ENCODE measurements at regions not wholly inside any gene's neighbourhood (a gene's known extent, or its start where the extent isn't known, plus 50 kb on each side); places are given as distances from the start of the nearest gene placed in this dataset.

DNA sequence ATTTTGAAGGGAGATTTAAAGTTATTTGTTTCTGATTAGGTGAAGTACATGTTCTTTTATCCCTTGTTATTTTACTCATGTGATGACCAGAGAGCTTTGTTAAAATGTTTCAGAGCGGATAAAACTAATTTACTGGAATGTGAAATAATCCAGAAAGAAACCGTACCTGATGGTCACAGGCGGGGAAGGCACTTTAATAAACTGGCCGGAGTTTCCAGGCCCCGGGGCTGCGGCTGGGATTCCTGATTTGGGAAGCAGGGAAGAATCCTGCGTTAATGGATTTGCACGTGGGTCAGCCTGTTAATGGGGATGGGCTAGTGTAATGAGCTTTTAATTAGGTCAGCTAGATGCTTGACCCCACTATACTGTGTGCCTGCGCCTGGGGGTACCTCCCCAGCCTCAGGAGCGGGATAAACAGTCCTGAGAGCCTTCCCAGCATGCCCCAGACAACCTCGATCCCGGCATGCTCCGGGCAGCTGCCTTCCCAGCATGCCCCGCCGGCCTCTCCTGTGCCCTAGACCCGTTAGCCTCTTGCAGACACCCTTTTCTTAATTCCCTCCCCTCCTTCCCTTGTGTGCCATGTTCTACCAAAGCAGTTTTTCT lies 208.6 kb upstream of the CDKN3 start:
- no peaks in the 10 kb centered on the region for H3K27me3 Mint-ChIP-seq
- H3K4me1 Mint-ChIP-seq (ENCODE audit: low read depth), result no peaks in the 10 kb centered on the region
- H3K9me3 Mint-ChIP-seq, result no peaks in the 10 kb centered on the region
- no peaks in the 10 kb centered on the region for H3K36me3 Mint-ChIP-seq (ENCODE audit: low read depth)
- H3K27ac Mint-ChIP-seq, result no peak overlapping the region
- H3K4me3 Mint-ChIP-seq, result no peak overlapping the region

DNA sequence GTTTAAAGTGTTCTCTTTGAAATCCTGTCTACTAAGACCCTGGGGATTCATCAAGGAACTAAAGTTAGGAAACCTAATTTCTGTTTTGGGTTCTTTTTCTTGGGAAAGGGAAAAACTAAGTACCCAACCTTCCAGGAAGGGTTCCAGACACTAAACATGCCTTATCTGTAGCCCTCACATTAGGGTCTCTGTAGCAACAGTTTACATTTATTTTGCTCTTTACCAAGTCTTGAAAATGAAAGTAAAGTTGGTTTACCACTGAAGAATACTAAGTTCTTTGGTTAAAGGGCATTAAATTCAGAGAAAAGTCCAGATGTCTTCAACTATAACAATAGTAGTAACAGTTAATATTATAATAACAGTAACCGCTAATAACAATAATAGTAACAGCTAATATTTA lies 207.5 kb upstream of the CDKN3 start:
- H3K4me1 Mint-ChIP-seq (ENCODE audit: low read depth), result no peaks in the 10 kb centered on the region
- no peaks in the 10 kb centered on the region for H3K36me3 Mint-ChIP-seq (ENCODE audit: low read depth)
- no peaks in the 10 kb centered on the region for H3K9me3 Mint-ChIP-seq
- no peak overlapping the region for H3K27ac Mint-ChIP-seq
- no peak overlapping the region for H3K4me3 Mint-ChIP-seq
- no peaks in the 10 kb centered on the region for H3K27me3 Mint-ChIP-seq

DNA sequence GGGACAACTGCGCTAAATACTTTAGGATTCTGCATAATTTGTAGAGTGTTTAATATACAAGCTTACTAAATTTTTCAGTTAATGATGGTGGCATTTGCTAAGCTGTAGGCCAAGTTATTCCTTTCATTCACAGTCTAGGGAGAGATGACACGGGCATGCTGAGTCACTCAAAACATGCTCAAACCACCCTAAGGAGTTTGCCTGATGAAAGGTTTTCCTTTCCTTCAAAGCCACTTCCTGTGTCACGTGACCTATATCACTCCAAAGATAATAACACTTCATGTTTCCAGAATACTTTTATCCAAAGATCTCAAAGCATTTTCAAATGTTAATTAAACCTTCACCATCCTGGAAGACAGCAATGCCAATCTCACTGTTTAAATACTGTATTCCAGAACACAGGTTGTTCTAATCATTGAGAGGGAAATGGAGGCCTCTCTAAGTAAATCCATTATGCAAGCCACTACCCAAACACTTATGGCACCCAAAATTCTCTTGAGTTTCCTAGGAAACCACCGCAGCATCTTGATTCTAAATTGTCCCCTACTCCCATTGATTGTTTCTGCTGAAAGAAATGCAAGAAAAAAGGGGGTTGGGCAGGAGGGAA lies 207.0 kb upstream of the CDKN3 start:
- H3K9me3 Mint-ChIP-seq, result no peaks in the 10 kb centered on the region
- no peaks in the 10 kb centered on the region for H3K36me3 Mint-ChIP-seq (ENCODE audit: low read depth)
- H3K4me3 Mint-ChIP-seq, result no peak overlapping the region
- H3K4me1 Mint-ChIP-seq (ENCODE audit: low read depth), result no peaks in the 10 kb centered on the region
- no peak overlapping the region for H3K27ac Mint-ChIP-seq
- no peaks in the 10 kb centered on the region for H3K27me3 Mint-ChIP-seq

DNA sequence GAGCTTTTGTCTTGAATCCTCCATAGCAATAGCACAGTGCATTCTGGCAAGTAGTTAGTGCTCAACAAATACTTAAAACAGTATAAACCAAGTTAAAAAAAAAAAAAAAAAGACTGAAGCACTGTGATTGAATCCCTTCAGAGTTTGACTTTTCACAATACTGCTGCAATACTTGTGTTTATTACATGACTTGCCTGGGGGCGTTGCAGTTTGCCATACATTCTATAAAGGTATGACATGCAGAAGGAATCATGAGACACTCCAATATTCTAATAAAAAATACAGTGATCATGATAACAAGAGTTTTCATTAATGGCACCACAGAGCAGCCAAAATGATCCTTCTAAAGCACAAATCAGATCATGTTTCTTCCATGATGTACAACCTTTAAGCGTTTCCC lies 205.0 kb upstream of the CDKN3 start:
- Mint-ChIP-seq H3K36me3 (ENCODE audit: low read depth) (no peaks in the 10 kb centered on the region), H3K27ac (no peak overlapping the region), H3K27me3 (no peaks in the 10 kb centered on the region), H3K4me3 (no peak overlapping the region), H3K9me3 (no peaks in the 10 kb centered on the region), H3K4me1 (ENCODE audit: low read depth) (no peaks in the 10 kb centered on the region)

DNA sequence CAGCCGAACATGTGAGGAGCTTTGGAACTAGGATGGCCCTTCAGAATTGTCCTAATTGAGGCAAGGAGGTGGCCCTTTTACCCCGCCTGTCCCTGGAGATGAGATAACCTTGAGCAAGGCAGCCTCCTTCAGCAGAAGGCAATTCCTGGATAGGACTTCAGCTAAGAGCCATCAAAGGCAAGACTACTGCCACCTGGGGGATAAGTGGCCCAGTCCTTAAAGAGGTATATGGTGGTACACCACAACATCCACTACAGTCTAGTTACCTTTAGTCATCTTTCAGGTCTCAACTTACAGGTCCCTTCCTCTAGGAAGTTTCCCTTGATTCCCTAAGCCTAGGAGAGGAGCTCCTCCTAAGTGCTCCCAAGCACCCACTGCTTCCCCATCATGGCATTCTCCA lies 204.2 kb upstream of the CDKN3 start:
- no peak overlapping the region for H3K27ac Mint-ChIP-seq
- H3K4me1 Mint-ChIP-seq (ENCODE audit: low read depth), result no peaks in the 10 kb centered on the region
- no peak overlapping the region for H3K4me3 Mint-ChIP-seq
- H3K36me3 Mint-ChIP-seq (ENCODE audit: low read depth), result no peaks in the 10 kb centered on the region
- no peaks in the 10 kb centered on the region for H3K27me3 Mint-ChIP-seq
- no peaks in the 10 kb centered on the region for H3K9me3 Mint-ChIP-seq

DNA sequence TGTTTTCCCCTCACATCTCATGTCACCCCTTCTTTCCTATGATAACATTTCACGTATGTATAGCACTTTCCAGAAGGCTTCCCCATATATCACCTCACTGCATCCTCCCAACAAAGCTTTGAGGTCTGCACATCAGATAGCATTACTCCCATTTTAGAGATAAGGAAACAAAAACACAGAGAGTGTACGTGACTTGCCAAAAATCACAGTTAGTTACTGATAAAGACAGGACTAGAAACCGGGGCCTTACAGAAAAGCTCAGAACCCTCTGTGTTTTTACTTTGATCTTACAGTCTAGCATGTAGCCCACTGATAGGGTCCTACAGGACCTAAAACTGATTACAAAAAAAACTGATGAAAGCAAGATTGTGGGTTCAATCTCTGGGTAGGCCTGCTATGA lies 202.9 kb upstream of the CDKN3 start:
- Mint-ChIP-seq H3K27ac (no peak overlapping the region), H3K4me3 (no peak overlapping the region), H3K9me3 (no peaks in the 10 kb centered on the region), H3K27me3 (no peaks in the 10 kb centered on the region), H3K4me1 (ENCODE audit: low read depth) (no peaks in the 10 kb centered on the region), H3K36me3 (ENCODE audit: low read depth) (no peaks in the 10 kb centered on the region)

DNA sequence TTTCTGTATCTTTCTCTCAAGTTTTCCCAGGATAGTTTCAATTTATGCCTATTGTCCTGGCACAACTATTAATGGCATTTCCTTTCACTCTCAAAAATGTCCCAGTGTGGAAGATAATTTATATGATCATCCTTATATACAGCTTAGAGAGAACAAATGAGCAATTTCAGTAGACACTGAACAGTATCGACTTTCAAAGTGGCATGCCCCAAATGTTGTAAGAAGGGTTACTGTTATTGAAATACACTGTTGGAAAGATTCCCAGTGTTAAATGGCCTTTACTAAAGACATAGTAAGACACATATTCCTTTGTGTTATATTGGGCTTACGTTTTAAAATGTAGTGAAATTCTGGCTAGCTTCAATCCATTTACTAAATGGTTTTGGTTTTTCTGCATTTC lies 202.3 kb upstream of the CDKN3 start:
- H3K4me3 Mint-ChIP-seq, result no peak overlapping the region
- no peaks in the 10 kb centered on the region for H3K27me3 Mint-ChIP-seq
- H3K4me1 Mint-ChIP-seq (ENCODE audit: low read depth), result no peaks in the 10 kb centered on the region
- H3K9me3 Mint-ChIP-seq, result no peaks in the 10 kb centered on the region
- no peaks in the 10 kb centered on the region for H3K36me3 Mint-ChIP-seq (ENCODE audit: low read depth)
- no peak overlapping the region for H3K27ac Mint-ChIP-seq

DNA sequence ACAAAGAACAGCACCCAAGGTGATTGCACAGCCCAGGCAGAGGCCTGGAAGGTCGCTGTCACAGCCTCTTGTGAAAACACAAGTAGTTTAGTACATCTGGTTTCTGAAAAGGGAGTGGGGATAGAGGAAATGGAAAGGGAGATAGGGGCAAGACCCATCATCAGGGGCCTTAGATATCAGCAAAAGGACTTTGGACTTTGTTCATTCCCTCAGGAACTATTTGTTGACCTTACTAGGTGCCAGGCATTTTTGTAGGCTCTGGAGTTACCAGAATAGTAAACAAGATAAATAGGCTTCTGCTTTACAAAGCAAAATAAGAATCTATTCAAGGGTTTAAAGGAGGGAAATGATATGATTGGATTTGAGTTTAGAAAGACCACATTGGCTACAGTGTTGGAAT lies 199.4 kb upstream of the CDKN3 start:
- peaks cover 3% of the 10 kb centered on the region for H3K9me3 Mint-ChIP-seq
- no peaks in the 10 kb centered on the region for H3K27me3 Mint-ChIP-seq
- H3K36me3 Mint-ChIP-seq (ENCODE audit: low read depth), result no peaks in the 10 kb centered on the region
- H3K27ac Mint-ChIP-seq, result no peak overlapping the region
- H3K4me3 Mint-ChIP-seq, result no peak overlapping the region
- H3K4me1 Mint-ChIP-seq (ENCODE audit: low read depth), result no peaks in the 10 kb centered on the region

DNA sequence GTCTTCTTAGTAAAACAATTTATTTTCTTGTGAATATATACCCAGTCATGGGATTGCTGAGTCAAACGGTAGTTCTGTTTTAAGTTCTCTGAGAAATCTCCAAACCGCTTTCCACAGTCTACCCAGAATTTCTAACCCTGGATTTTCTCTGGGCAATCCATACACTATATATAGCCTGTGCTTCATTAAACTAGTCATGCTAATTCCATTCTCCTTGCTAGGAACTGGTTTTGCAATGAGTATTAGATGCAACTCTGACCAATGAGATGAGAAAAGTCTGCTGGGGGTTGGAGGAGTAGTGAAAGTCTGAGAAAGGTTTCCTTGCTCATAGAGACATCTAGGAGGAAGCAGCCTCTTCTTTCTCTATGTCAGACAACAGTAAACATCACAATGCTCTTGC lies 196.1 kb upstream of the CDKN3 start:
- Mint-ChIP-seq H3K36me3 (ENCODE audit: low read depth) (no peaks in the 10 kb centered on the region), H3K4me3 (no peak overlapping the region), H3K4me1 (ENCODE audit: low read depth) (no peaks in the 10 kb centered on the region), H3K27me3 (peaks cover 3% of the 10 kb centered on the region), H3K9me3 (peaks cover 3% of the 10 kb centered on the region), H3K27ac (no peak overlapping the region)

DNA sequence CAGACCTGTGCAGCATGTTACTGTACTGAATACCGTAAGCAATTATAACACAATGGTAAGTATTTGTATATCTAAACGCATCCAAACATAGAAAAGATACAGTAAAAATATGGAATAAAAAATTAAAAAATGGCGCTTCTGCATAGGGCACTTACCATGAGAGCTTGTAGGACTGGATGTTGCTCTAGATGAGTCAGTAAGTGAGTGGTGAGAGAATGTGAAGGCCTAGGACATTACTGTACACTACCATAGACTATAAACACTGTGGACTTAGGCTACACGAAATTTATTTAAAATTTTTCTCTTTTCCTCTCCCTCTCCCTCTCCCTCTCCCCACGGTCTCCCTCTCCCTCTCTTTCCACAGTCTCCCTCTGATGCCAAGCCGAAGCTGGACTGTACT lies 194.5 kb upstream of the CDKN3 start:
- H3K27me3 Mint-ChIP-seq, result peaks cover 3% of the 10 kb centered on the region
- no peaks in the 10 kb centered on the region for H3K4me1 Mint-ChIP-seq (ENCODE audit: low read depth)
- no peak overlapping the region for H3K27ac Mint-ChIP-seq
- H3K9me3 Mint-ChIP-seq, result peaks cover 3% of the 10 kb centered on the region
- H3K36me3 Mint-ChIP-seq (ENCODE audit: low read depth), result no peaks in the 10 kb centered on the region
- no peak overlapping the region for H3K4me3 Mint-ChIP-seq

DNA sequence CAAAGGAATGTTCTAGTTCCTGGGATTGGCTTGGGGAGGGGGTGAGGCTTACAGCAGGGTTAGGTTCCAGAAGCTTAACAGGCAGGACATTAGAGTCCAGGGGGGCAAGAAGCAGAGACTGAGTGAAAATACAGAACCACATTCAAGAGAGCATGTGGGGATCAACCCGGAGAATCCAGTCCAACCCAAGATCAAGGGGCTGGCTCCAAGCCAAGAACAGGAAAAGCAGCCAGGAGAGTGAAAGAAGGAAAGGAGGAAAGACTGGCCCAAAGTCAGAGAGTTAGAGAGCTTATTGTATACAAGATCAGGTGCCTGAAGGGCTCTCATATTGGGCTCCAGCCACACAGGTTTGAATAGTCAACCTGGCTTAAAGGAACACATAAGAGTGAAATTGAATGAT lies 190.3 kb upstream of the CDKN3 start:
- Mint-ChIP-seq H3K27me3 (peaks cover 8% of the 10 kb centered on the region), H3K9me3 (no peaks in the 10 kb centered on the region), H3K36me3 (ENCODE audit: low read depth) (no peaks in the 10 kb centered on the region), H3K4me1 (ENCODE audit: low read depth) (no peaks in the 10 kb centered on the region), H3K27ac (no peak overlapping the region), H3K4me3 (no peak overlapping the region)

DNA sequence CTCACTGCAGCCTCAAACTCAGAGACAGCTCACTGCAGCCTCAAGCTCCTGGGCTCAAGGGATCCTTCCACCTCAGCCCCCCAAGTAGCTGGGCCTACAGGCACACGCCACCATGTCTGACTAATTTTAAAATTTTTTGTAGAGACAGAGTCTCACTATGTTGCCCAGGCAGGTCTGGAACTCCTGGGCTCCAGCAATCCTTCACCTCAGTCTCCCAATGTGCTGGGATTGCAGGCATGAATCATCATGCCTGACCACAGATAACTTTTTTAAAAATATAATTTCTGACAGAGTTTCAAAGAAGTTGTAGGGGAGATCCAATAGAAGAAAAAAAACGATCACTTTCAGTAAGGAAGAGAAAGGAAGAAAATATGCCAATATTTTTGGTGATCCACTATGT lies 189.7 kb upstream of the CDKN3 start:
- Mint-ChIP-seq H3K9me3 (no peaks in the 10 kb centered on the region), H3K4me1 (ENCODE audit: low read depth) (no peaks in the 10 kb centered on the region), H3K36me3 (ENCODE audit: low read depth) (no peaks in the 10 kb centered on the region), H3K27me3 (peaks cover 8% of the 10 kb centered on the region), H3K4me3 (no peak overlapping the region), H3K27ac (no peak overlapping the region)

DNA sequence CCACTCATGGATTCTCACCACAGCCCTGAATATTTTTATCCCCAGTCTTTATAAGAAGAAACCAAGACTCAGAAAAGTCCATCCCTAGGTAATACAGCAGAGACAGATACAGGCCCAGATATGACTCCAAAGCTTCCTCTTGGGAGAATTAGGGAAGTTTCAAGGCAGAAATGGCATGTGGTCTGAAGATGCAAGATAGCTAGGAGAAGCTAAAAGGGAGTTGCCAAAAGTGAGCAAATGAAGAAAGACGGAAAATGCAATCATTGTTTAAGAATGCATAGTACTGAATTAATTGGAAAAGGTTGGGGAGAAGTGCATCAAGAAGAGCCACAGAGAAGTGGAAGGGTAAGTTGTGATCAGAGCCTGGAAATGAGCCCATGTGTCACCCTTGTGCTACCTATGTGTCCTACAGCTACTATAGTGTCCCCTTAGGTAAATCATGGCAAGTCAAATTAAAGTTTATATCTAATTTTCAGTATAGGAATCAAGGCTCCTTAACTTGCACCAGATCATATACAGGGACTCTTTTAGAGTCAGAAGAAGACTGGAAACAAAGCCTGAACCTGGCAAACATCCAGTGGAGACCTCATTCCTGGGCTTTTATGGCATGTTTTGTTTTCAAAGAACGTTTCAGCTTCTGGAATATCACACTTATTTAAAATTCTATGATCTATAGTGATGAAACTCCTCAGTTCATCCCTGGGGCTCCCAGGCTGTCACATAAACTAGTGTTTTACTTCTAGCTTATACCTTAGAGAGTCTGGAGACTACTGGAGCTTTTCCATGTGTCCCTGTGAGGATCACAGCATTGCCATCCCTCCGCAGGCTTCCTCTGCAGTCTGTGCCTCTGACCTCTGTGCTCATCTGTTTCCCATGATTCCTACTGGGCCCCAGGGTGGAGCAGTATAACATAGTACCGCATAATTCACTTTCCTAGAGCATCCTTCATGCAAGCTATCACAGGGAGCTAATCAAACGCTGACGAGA lies 189.0 kb upstream of the CDKN3 start:
- Mint-ChIP-seq H3K9me3 (no peaks in the 10 kb centered on the region), H3K27me3 (peaks cover 8% of the 10 kb centered on the region), H3K4me3 (no peak overlapping the region), H3K4me1 (ENCODE audit: low read depth) (no peaks in the 10 kb centered on the region), H3K27ac (no peak overlapping the region), H3K36me3 (ENCODE audit: low read depth) (no peaks in the 10 kb centered on the region)

DNA sequence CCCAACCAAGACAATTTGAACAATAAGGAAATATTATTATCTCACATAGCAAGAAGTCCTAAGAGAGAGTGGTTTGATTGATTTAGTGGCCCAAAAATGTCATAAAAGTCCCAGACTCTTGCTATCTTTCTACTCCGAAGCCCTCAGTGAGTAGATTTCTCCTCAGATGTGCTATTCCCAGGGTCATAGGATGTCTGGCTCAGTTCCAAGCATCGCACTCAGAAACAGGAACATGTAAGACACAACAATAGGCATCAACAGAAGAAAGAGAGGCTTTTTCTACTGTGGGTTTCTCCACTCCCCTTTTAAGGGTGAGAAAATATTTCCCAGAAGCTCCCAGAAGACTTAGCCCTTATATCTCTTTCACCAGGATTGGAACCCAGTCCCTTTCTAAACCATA lies 188.1 kb upstream of the CDKN3 start:
- no peaks in the 10 kb centered on the region for H3K9me3 Mint-ChIP-seq
- no peaks in the 10 kb centered on the region for H3K36me3 Mint-ChIP-seq (ENCODE audit: low read depth)
- H3K27ac Mint-ChIP-seq, result no peak overlapping the region
- peaks cover 15% of the 10 kb centered on the region for H3K27me3 Mint-ChIP-seq
- no peaks in the 10 kb centered on the region for H3K4me1 Mint-ChIP-seq (ENCODE audit: low read depth)
- H3K4me3 Mint-ChIP-seq, result no peak overlapping the region

DNA sequence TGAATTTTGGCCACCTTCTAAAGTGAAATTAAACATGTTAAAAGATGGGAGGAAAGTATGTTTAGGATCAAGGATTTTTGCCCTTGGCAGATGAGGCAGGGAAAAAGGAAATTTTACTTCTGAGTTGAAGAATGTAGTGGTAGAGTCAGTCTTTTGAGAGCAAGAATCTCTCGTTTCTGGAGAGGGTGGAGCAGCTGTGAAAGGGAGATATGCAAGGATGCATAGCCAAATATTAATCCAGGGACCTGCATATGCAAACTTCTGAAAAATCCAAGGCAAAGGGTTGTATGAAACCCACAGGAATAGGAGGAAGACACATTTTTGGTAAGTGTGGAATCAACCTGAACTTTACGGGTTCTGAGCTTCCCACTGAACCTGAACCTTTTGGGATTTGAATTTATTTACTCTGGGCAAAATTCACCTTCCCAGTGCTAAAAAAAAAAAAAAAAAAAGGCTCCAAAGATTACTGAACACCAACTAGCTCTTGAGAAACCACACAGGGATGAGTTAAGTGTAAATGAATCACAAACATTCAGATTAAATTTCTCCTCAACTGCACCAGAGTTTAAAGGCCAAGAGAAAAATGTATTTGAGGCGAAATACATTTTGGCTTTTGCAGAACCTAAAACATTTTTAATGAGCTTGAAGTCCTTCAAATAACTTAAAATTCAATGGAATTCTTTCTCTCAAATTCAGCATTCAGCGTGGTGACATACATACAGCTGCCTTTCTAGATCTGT lies 187.1 kb upstream of the CDKN3 start:
- H3K27ac Mint-ChIP-seq, result no peak overlapping the region
- no peaks in the 10 kb centered on the region for H3K36me3 Mint-ChIP-seq (ENCODE audit: low read depth)
- H3K9me3 Mint-ChIP-seq, result no peaks in the 10 kb centered on the region
- no peaks in the 10 kb centered on the region for H3K4me1 Mint-ChIP-seq (ENCODE audit: low read depth)
- no peak overlapping the region for H3K4me3 Mint-ChIP-seq
- H3K27me3 Mint-ChIP-seq, result peaks cover 16% of the 10 kb centered on the region

Data from stimulated activated naive CD8-positive, alpha-beta T cell treated with anti-CD3 and anti-CD28 coated beads, Interleukin-15, Interleukin-2, amounts not matched to agents 100 ng/mL and 50 ng/mL, for 24 hours (primary cell).